Hepatocyte (in vitro differentiated cells): ENCODE measurements at regions not wholly inside any gene's neighbourhood (a gene's known extent, or its start where the extent isn't known, plus 50 kb on each side); places are given as distances from the start of the nearest gene placed in this dataset.

ENCODE experiments used
- DNase-seq: peaks from one replicate; pipeline ENCODE4 v3.0.0-alpha.2; 2016; ENCODE audit warnings: low spot score
- H2AFZ ChIP-seq: fragments of 200-600 bp; sonication (generic); 2 replicates; pipeline ENCODE4 v1.6.0; 2016; ENCODE audit warnings: antibody characterized with exemption, mild to moderate bottlenecking
- H3K27ac ChIP-seq: fragments of 200-600 bp; sonication (generic); 2 replicates; pipeline ENCODE4 v1.5.1; 2016; ENCODE audit warnings: mild to moderate bottlenecking
- H3K27me3 ChIP-seq: fragments of 200-600 bp; sonication (generic); 2 replicates; pipeline ENCODE4 v1.6.1; 2016
- H3K36me3 ChIP-seq: fragments of 200-600 bp; sonication (generic); replicated peaks from 2 replicates; pipeline ENCODE4 v1.5.1; 2016; ENCODE audit warnings: low read depth; ENCODE audit not compliant: insufficient read depth
- H3K4me1 ChIP-seq: fragments of 200-600 bp; sonication (generic); 2 replicates; pipeline ENCODE4 v1.5.1; 2016; ENCODE audit warnings: mild to moderate bottlenecking, moderate library complexity; ENCODE audit not compliant: insufficient read depth
- H3K4me2 ChIP-seq: fragments of 200-600 bp; sonication (generic); 2 replicates; pipeline ENCODE4 v1.6.0; 2016
- H3K4me3 ChIP-seq: fragments of 200-600 bp; sonication (generic); 2 replicates; pipeline ENCODE4 v1.5.1; 2016; ENCODE audit warnings: mild to moderate bottlenecking
- H3K79me2 ChIP-seq: fragments of 200-600 bp; sonication (generic); 2 replicates; pipeline ENCODE4 v1.6.0; 2017; ENCODE audit warnings: mild to moderate bottlenecking
- H3K9me2 ChIP-seq: fragments of 200-600 bp; sonication (generic); replicated peaks from 2 replicates; pipeline ENCODE4 v1.6.0; 2017; ENCODE audit warnings: mild to moderate bottlenecking; ENCODE audit not compliant: insufficient read depth
- H3K9me3 ChIP-seq: fragments of 200-600 bp; sonication (generic); 2 replicates; pipeline ENCODE4 v1.5.1; 2016; ENCODE audit warnings: low read depth, mild to moderate bottlenecking
- H4K20me1 ChIP-seq: fragments of 200-600 bp; sonication (generic); 2 replicates; pipeline ENCODE4 v1.6.0; 2016; ENCODE audit warnings: mild to moderate bottlenecking; ENCODE audit not compliant: insufficient read depth, poor library complexity, severe bottlenecking
- CTCF ChIP-seq: fragments of 200-600 bp; sonication (generic); IDR thresholded peaks from 2 replicates; pipeline ENCODE4 v1.5.1; 2016; ENCODE audit warnings: antibody characterized with exemption, mild to moderate bottlenecking; ENCODE audit not compliant: poor library complexity
- EZH2 ChIP-seq: fragments of 200-600 bp; sonication (generic); IDR thresholded peaks from 2 replicates; pipeline ENCODE4 v1.6.1; 2016; ENCODE audit warnings: antibody characterized with exemption, mild to moderate bottlenecking, borderline replicate concordance
- EZH2phosphoT487 ChIP-seq: fragments of 200-600 bp; sonication (generic); IDR thresholded peaks from one replicate; pipeline ENCODE4 v1.6.1; 2018; ENCODE audit warnings: antibody characterized with exemption, mild to moderate bottlenecking, low read depth, moderate library complexity; ENCODE audit not compliant: unreplicated experiment, severe bottlenecking
- WGBS: methylation state at CpG from one replicate; pipeline ENCODE4 v1.1.6; 2016; ENCODE audit warnings: low lambda C conversion rate; ENCODE audit errors: missing lambda C conversion rate; 5-methylcytosine and 5-hydroxymethylcytosine counted together

GRCh38 chr12:81866081-81866480 lies 106.9 kb upstream of the PPFIA2 start:
- no peaks in the 10 kb centered on the region for H3K4me1 ChIP-seq
- TF ChIP-seq CTCF (no peak), EZH2 (no peak), EZH2phosphoT487 (no peak)
- H3K4me3 ChIP-seq, result no peak overlapping the region
- no peaks in the 10 kb centered on the region for H3K36me3 ChIP-seq
- H3K79me2 ChIP-seq, result no peaks in the 10 kb centered on the region
- no peak overlapping the region for H2AFZ ChIP-seq
- no peak for DNase-seq
- H3K27ac ChIP-seq, result no peak overlapping the region
- no peaks in the 10 kb centered on the region for H3K27me3 ChIP-seq
- WGBS, result 58% methylated on average over 1 of the region's 1 CpG
- H3K9me3 ChIP-seq, result no peaks in the 10 kb centered on the region
- H3K4me2 ChIP-seq, result no peak overlapping the region
- no peaks in the 10 kb centered on the region for H3K9me2 ChIP-seq
- H4K20me1 ChIP-seq, result no peaks in the 10 kb centered on the region

- H3K4me1 ChIP-seq, result no peaks in the 10 kb centered on the region
- no peak overlapping the region for H2AFZ ChIP-seq
- no peaks in the 10 kb centered on the region for H4K20me1 ChIP-seq
- H3K9me2 ChIP-seq, result no peaks in the 10 kb centered on the region
- no peaks in the 10 kb centered on the region for H3K9me3 ChIP-seq
- no peak overlapping the region for H3K4me3 ChIP-seq
- no peaks in the 10 kb centered on the region for H3K36me3 ChIP-seq
- H3K27me3 ChIP-seq, result no peaks in the 10 kb centered on the region
- DNase-seq, result no peak
- H3K27ac ChIP-seq, result no peak overlapping the region
- TF ChIP-seq EZH2 (no peak), EZH2phosphoT487 (no peak)
- 43% methylated on average over 1 of the region's 1 CpG for WGBS
- H3K4me2 ChIP-seq, result no peak overlapping the region
- H3K79me2 ChIP-seq, result no peaks in the 10 kb centered on the region
Observed at GRCh38 chr12:81863406-81863805, 104.3 kb upstream of the PPFIA2 start.

GRCh38 chr12:81859521-81859920 lies 100.4 kb upstream of the PPFIA2 start:
- H3K9me3 ChIP-seq, result no peaks in the 10 kb centered on the region

GRCh38 chr12:81843599-81843998 lies 84.4 kb upstream of the PPFIA2 start:
- no peaks in the 10 kb centered on the region for H4K20me1 ChIP-seq
- H3K27me3 ChIP-seq, result no peaks in the 10 kb centered on the region
- H3K4me2 ChIP-seq, result no peak overlapping the region
- H3K4me3 ChIP-seq, result no peak overlapping the region
- no peaks in the 10 kb centered on the region for H3K4me1 ChIP-seq
- no peaks in the 10 kb centered on the region for H3K9me3 ChIP-seq
- no peaks in the 10 kb centered on the region for H3K9me2 ChIP-seq
- TF ChIP-seq CTCF, result no peak
- TF ChIP-seq EZH2, result no peak
- no peak for TF ChIP-seq EZH2phosphoT487
- no peaks in the 10 kb centered on the region for H3K79me2 ChIP-seq
- no peak overlapping the region for H2AFZ ChIP-seq
- H3K36me3 ChIP-seq, result no peaks in the 10 kb centered on the region
- DNase-seq, result no peak
- no peak overlapping the region for H3K27ac ChIP-seq

More at GRCh38 chr12:81859521-81859920, 100.4 kb upstream of the PPFIA2 start:
- no peaks in the 10 kb centered on the region for H3K79me2 ChIP-seq
- no peak overlapping the region for H3K4me2 ChIP-seq
- WGBS, result 67% methylated on average over 3 of the region's 3 CpGs
- H3K27me3 ChIP-seq, result no peaks in the 10 kb centered on the region
- no peak overlapping the region for H3K27ac ChIP-seq
- no peaks in the 10 kb centered on the region for H3K4me1 ChIP-seq
- H3K4me3 ChIP-seq, result no peak overlapping the region
- H4K20me1 ChIP-seq, result no peaks in the 10 kb centered on the region
- H3K36me3 ChIP-seq, result no peaks in the 10 kb centered on the region
- H3K9me2 ChIP-seq, result no peaks in the 10 kb centered on the region
- no peak overlapping the region for H2AFZ ChIP-seq
- TF ChIP-seq EZH2phosphoT487 (no peak), EZH2 (no peak), CTCF (no peak)
- DNase-seq, result no peak
